HCT116 (cell line): ENCODE measurements at regions not wholly inside any gene's neighbourhood (a gene's known extent, or its start where the extent isn't known, plus 50 kb on each side); places are given as distances from the start of the nearest gene placed in this dataset.

Experiments used
- ATF3 ChIP-seq: IDR thresholded peaks from 2 replicates; pipeline ENCODE4 v1.6.1; 2012
- CTCF ChIP-seq, 3 experiments: fragments of 200-600 bp in 1 of 3; sonication (generic) in 1 of 3; IDR thresholded peaks in 2 of 3; conservative IDR thresholded peaks in 1 of 3; 2 replicates each; pipeline ENCODE4 v1.5.1; 2012 to 2017; ENCODE audit warnings: low read depth in 2 of 3, low read length in 2 of 3, antibody characterized with exemption in 1 of 3, borderline replicate concordance in 1 of 3, control low read depth in 1 of 3, mild to moderate bottlenecking in 1 of 3, mixed read lengths in 1 of 3, mixed run types in 1 of 3, moderate library complexity in 1 of 3; ENCODE audit not compliant: insufficient read depth in 1 of 3
- EZH2 ChIP-seq: fragments of 200-600 bp; sonication (generic); IDR thresholded peaks from 2 replicates; pipeline ENCODE4 v1.6.1; 2017; ENCODE audit warnings: antibody characterized with exemption, mixed run types
- EZH2phosphoT487 ChIP-seq: fragments of 200-600 bp; IDR thresholded peaks from 2 replicates; pipeline ENCODE4 v1.6.1; 2018; ENCODE audit warnings: antibody characterized with exemption, borderline replicate concordance
- JUND ChIP-seq: IDR thresholded peaks from 2 replicates; pipeline ENCODE4 v1.6.1; 2012
- MAX ChIP-seq: IDR thresholded peaks from 2 replicates; pipeline ENCODE4 v1.6.1; 2012
- POLR2A ChIP-seq: IDR thresholded peaks from 2 replicates; pipeline ENCODE4 v1.7.0; 2011; ENCODE audit warnings: borderline replicate concordance; ENCODE audit not compliant: insufficient read depth, insufficient read length; ENCODE audit errors: extremely low read depth
- POLR2AphosphoS5 ChIP-seq: IDR thresholded peaks from 2 replicates; pipeline ENCODE4 v1.6.1; 2011; ENCODE audit warnings: mild to moderate bottlenecking, low read depth, low read length, moderate library complexity
- RAD21 ChIP-seq: IDR thresholded peaks from 2 replicates; pipeline ENCODE4 v1.6.1; 2012; ENCODE audit warnings: low read depth, mild to moderate bottlenecking
- REST ChIP-seq: IDR thresholded peaks from 2 replicates; pipeline ENCODE4 v1.6.1; 2012; ENCODE audit warnings: low read depth
- YY1 ChIP-seq: IDR thresholded peaks from 2 replicates; pipeline ENCODE4 v1.6.1; 2011; ENCODE audit warnings: low read length, low read depth, moderate library complexity, mild to moderate bottlenecking; ENCODE audit not compliant: insufficient replicate concordance; ENCODE audit errors: extremely low read depth
- ZNF274 ChIP-seq: fragments of 200-500 bp; sonication (Bioruptor generic); IDR thresholded peaks from 2 replicates; pipeline ENCODE4 v1.6.1; 2014; ENCODE audit warnings: mild to moderate bottlenecking, low read depth, low read length, inconsistent platforms

GRCh38 chr21:15162921-15163320, 98.1 kb upstream of the NRIP1 start:
- TF ChIP-seq CTCF (IDR thresholded peaks at IDR 0.05 in 2 of 3, conservative IDR thresholded peaks at IDR 0.05 in 1 of 3; ENCODE audit: borderline replicate concordance in 1 of 3, insufficient read depth in 1 of 3, low read depth in 2 of 3, low read length in 2 of 3) (no peak), MAX (no peak), POLR2A (no peak), EZH2 (no peak), REST (no peak), POLR2AphosphoS5 (no peak), RAD21 (no peak), ZNF274 (no peak), JUND (no peak), YY1 (no peak), ATF3 (no peak), EZH2phosphoT487 (no peak)
